Glomerular visceral epithelial cell (primary cell): ENCODE measurements at regions not wholly inside any gene's neighbourhood (a gene's known extent, or its start where the extent isn't known, plus 50 kb on each side); places are given as distances from the start of the nearest gene placed in this dataset.

Source experiments
- DNase-seq: peaks from one replicate; pipeline ENCODE4 v3.0.0-alpha.2; 2016; ENCODE audit errors: extremely low spot score

- DNase-seq = no peak
These were observed 1073.3 kb upstream of the CDH2 start for GRCh38 chr18:29250259-29250658.

GRCh38 chr18:29248805-29249204 lies 1071.9 kb upstream of the CDH2 start:
- no peak for DNase-seq

- no peak for DNase-seq
These were observed 1064.3 kb upstream of the CDH2 start for GRCh38 chr18:29241199-29241598.

- DNase-seq = no peak
These were observed 1057.8 kb upstream of the CDH2 start for GRCh38 chr18:29234751-29235150.

GRCh38 chr18:29226213-29226612 lies 1049.3 kb upstream of the CDH2 start:
- no peak for DNase-seq

- DNase-seq = no peak
These were observed 1048.4 kb upstream of the CDH2 start for GRCh38 chr18:29225351-29225750.

GRCh38 chr18:29218091-29218490 lies 1041.2 kb upstream of the CDH2 start:
- DNase-seq = no peak

GRCh38 chr18:29217124-29217915 lies 1040.4 kb upstream of the CDH2 start:
- DNase-seq = no peak

- DNase-seq = no peak
These were observed 1021.9 kb upstream of the CDH2 start for GRCh38 chr18:29198834-29199233.

GRCh38 chr18:29196307-29196706 lies 1019.4 kb upstream of the CDH2 start:
- DNase-seq = no peak

GRCh38 chr18:29191263-29191662 lies 1014.3 kb upstream of the CDH2 start:
- no peak for DNase-seq

- DNase-seq = peak; percentile 11
These were observed 1011.8 kb upstream of the CDH2 start for GRCh38 chr18:29188760-29189159.

- DNase-seq = no peak
These were observed 1008.9 kb upstream of the CDH2 start for GRCh38 chr18:29185801-29186200.

GRCh38 chr18:29184654-29185053 lies 1007.7 kb upstream of the CDH2 start:
- peak; percentile 82 for DNase-seq

- peak; percentile 32 for DNase-seq
These were observed 1004.4 kb upstream of the CDH2 start for GRCh38 chr18:29181151-29181901.

GRCh38 chr18:29176681-29177080 lies 999.8 kb upstream of the CDH2 start:
- no peak for DNase-seq

- no peak for DNase-seq
These were observed 998.0 kb upstream of the CDH2 start for GRCh38 chr18:29174891-29175290.

- no peak for DNase-seq
These were observed 995.8 kb upstream of the CDH2 start for GRCh38 chr18:29172756-29173067.

- no peak for DNase-seq
These were observed 995.2 kb upstream of the CDH2 start for GRCh38 chr18:29171892-29172755.

GRCh38 chr18:29169599-29169998 lies 992.7 kb upstream of the CDH2 start:
- DNase-seq = no peak

- DNase-seq = peak; percentile 87
These were observed 988.2 kb upstream of the CDH2 start for GRCh38 chr18:29164993-29165599.
